KMS-11 (cell line): ENCODE measurements at regions not wholly inside any gene's neighbourhood (a gene's known extent, or its start where the extent isn't known, plus 50 kb on each side); places are given as distances from the start of the nearest gene placed in this dataset.

Experiments
- H2AFZ ChIP-seq: fragments of 200-600 bp; sonication (generic); 2 replicates; pipeline ENCODE4 v1.6.1; 2016; ENCODE audit warnings: antibody characterized with exemption, mixed run types, low read depth
- H3K27ac ChIP-seq: fragments of 200-600 bp; sonication (generic); 2 replicates; pipeline ENCODE4 v1.6.1; 2016; ENCODE audit warnings: mild to moderate bottlenecking, mixed run types
- H3K27me3 ChIP-seq: fragments of 200-600 bp; sonication (generic); 2 replicates; pipeline ENCODE4 v1.6.1; 2017; ENCODE audit warnings: mild to moderate bottlenecking, low read depth, mixed run types, moderate library complexity; ENCODE audit not compliant: insufficient read depth
- H3K36me3 ChIP-seq: fragments of 200-600 bp; sonication (generic); 2 replicates; pipeline ENCODE4 v1.6.1; 2017; ENCODE audit warnings: mild to moderate bottlenecking, mixed run types; ENCODE audit not compliant: insufficient read depth
- H3K4me1 ChIP-seq: fragments of 200-600 bp; sonication (generic); 2 replicates; pipeline ENCODE4 v1.6.1; 2016; ENCODE audit warnings: mild to moderate bottlenecking, low read depth, mixed run types; ENCODE audit not compliant: poor library complexity, severe bottlenecking
- H3K4me2 ChIP-seq: fragments of 200-600 bp; sonication (generic); 2 replicates; pipeline ENCODE4 v1.7.0; 2016; ENCODE audit warnings: mild to moderate bottlenecking, mixed run types
- H3K4me3 ChIP-seq: fragments of 200-600 bp; sonication (generic); IDR thresholded peaks from 2 replicates; pipeline ENCODE4 v1.6.1; 2017; ENCODE audit warnings: low read depth, low read length, mixed read lengths; ENCODE audit not compliant: insufficient read depth
- H3K79me2 ChIP-seq: fragments of 200-600 bp; sonication (generic); 2 replicates; pipeline ENCODE4 v1.6.1; 2016; ENCODE audit warnings: low read depth, mixed run types; ENCODE audit not compliant: insufficient read depth
- H3K9ac ChIP-seq: fragments of 200-600 bp; sonication (generic); 2 replicates; pipeline ENCODE4 v1.6.1; 2016; ENCODE audit warnings: mild to moderate bottlenecking, mixed run types
- H4K20me1 ChIP-seq: fragments of 200-600 bp; sonication (generic); 2 replicates; pipeline ENCODE4 v1.6.1; 2016; ENCODE audit warnings: mild to moderate bottlenecking, mixed run types; ENCODE audit not compliant: insufficient read depth
- CTCF ChIP-seq: fragments of 200-600 bp; sonication (generic); conservative IDR thresholded peaks from 2 replicates; pipeline ENCODE4 v1.6.1; 2017; ENCODE audit warnings: low read depth, mild to moderate bottlenecking, antibody characterized with exemption, low read length, moderate library complexity, mixed read lengths

GRCh38 chr18:76640438-76640837 is 145.4 kb upstream of the ZNF516 start:
- H2AFZ ChIP-seq = no peak overlapping the region

GRCh38 chr18:76634564-76634963 is 139.5 kb upstream of the ZNF516 start:
- Histone ChIP-seq H3K4me3 (no peak overlapping the region), H3K27ac (no peak overlapping the region), H3K4me2 (no peak overlapping the region), H3K4me1 (no peaks in the 10 kb centered on the region), H2AFZ (no peak overlapping the region), H3K79me2 (no peaks in the 10 kb centered on the region), H3K9ac (no peak overlapping the region), H4K20me1 (no peaks in the 10 kb centered on the region), H3K36me3 (no peaks in the 10 kb centered on the region), H3K27me3 (no peaks in the 10 kb centered on the region)
- no peak for TF ChIP-seq CTCF

More at GRCh38 chr18:76640438-76640837, 145.4 kb upstream of the ZNF516 start:
- no peaks in the 10 kb centered on the region for H3K27me3 ChIP-seq
- no peak overlapping the region for H3K4me3 ChIP-seq
- H3K79me2 ChIP-seq = no peaks in the 10 kb centered on the region
- H4K20me1 ChIP-seq = no peaks in the 10 kb centered on the region
- no peak for TF ChIP-seq CTCF
- no peaks in the 10 kb centered on the region for H3K4me1 ChIP-seq
- no peak overlapping the region for H3K9ac ChIP-seq
- no peak overlapping the region for H3K4me2 ChIP-seq
- H3K36me3 ChIP-seq = no peaks in the 10 kb centered on the region
- no peak overlapping the region for H3K27ac ChIP-seq

GRCh38 chr18:76633588-76634269 is 138.7 kb upstream of the ZNF516 start:
- H3K27ac ChIP-seq = no peak overlapping the region
- no peaks in the 10 kb centered on the region for H4K20me1 ChIP-seq
- H3K79me2 ChIP-seq = no peaks in the 10 kb centered on the region
- no peaks in the 10 kb centered on the region for H3K27me3 ChIP-seq
- no peaks in the 10 kb centered on the region for H3K4me1 ChIP-seq
- H3K36me3 ChIP-seq = no peaks in the 10 kb centered on the region
- H2AFZ ChIP-seq = no peak overlapping the region
- no peak overlapping the region for H3K4me3 ChIP-seq
- H3K9ac ChIP-seq = no peak overlapping the region
- H3K4me2 ChIP-seq = no peak overlapping the region
- TF ChIP-seq CTCF = no peak

GRCh38 chr18:76627444-76627843 is 132.4 kb upstream of the ZNF516 start:
- H2AFZ ChIP-seq = no peak overlapping the region
- no peak overlapping the region for H3K27ac ChIP-seq
- no peaks in the 10 kb centered on the region for H4K20me1 ChIP-seq
- no peaks in the 10 kb centered on the region for H3K27me3 ChIP-seq
- no peak overlapping the region for H3K4me2 ChIP-seq
- no peaks in the 10 kb centered on the region for H3K79me2 ChIP-seq
- H3K4me1 ChIP-seq = no peaks in the 10 kb centered on the region
- H3K36me3 ChIP-seq = no peaks in the 10 kb centered on the region
- TF ChIP-seq CTCF = no peak
- no peak overlapping the region for H3K4me3 ChIP-seq
- H3K9ac ChIP-seq = no peak overlapping the region
